Muscle of leg (tissue), 3 donors: ENCODE measurements at regions not wholly inside any gene's neighbourhood (a gene's known extent, or its start where the extent isn't known, plus 50 kb on each side); places are given as distances from the start of the nearest gene placed in this dataset.

Experiments
- DNase-seq: peaks from one replicate; pipeline ENCODE4 v3.0.0; 2013
- H3K27ac ChIP-seq: one replicate; pipeline ENCODE4 v1.5.1; 2013; ENCODE audit warnings: mild to moderate bottlenecking, low read length, control low read depth
- H3K27me3 ChIP-seq: one replicate; pipeline ENCODE4 v1.6.1; 2013; ENCODE audit warnings: low read length; ENCODE audit not compliant: control insufficient read depth, insufficient read depth
- H3K36me3 ChIP-seq: one replicate; pipeline ENCODE4 v1.6.1; 2013; ENCODE audit warnings: low read length; ENCODE audit not compliant: control insufficient read depth, insufficient read depth
- H3K4me1 ChIP-seq: one replicate; pipeline ENCODE4 v1.6.1; 2013; ENCODE audit warnings: low read length; ENCODE audit not compliant: control insufficient read depth, insufficient read depth
- H3K4me3 ChIP-seq: one replicate; pipeline ENCODE4 v1.5.1; 2013; ENCODE audit warnings: low read length, control low read depth
- H3K9me3 ChIP-seq: replicated peaks from 2 replicates; pipeline ENCODE4 v1.6.1; 2013; ENCODE audit warnings: low read depth, low read length; ENCODE audit not compliant: control insufficient read depth
- WGBS: methylation state at CpG from one replicate; pipeline ENCODE4 v1.1.5; 2013; ENCODE audit warnings: missing lambda C conversion rate; ENCODE audit not compliant: insufficient coverage; 5-methylcytosine and 5-hydroxymethylcytosine counted together

DNA sequence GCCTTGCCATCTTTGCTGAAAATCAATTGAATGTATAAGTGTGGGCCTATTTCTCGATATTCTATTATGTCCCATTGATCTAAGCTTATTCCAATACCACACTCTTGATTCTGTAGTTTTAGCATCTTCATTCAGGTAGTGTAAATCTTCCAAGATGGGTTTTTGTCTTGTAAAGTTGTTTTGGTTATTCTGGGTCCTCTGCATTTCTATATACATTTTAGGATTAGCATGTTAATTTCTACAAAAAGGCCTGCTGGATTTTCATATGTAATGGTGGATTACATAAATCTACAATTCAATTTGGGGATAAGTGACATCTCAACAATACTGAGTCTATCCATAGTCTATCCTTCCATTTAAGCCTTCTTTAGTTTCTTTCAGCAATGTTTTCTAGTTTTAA lies 86.0 kb upstream of the ANO4 start:
- WGBS = no CpG with 5 or more reads among the region's 1 CpG
- no peaks in the 10 kb centered on the region for H3K36me3 ChIP-seq
- no peak overlapping the region for H3K27ac ChIP-seq
- H3K4me3 ChIP-seq = no peak overlapping the region
- no peaks in the 10 kb centered on the region for H3K4me1 ChIP-seq
- DNase-seq = no peak
- peaks cover 2% of the 10 kb centered on the region for H3K27me3 ChIP-seq
- H3K9me3 ChIP-seq = no peaks in the 10 kb centered on the region

DNA sequence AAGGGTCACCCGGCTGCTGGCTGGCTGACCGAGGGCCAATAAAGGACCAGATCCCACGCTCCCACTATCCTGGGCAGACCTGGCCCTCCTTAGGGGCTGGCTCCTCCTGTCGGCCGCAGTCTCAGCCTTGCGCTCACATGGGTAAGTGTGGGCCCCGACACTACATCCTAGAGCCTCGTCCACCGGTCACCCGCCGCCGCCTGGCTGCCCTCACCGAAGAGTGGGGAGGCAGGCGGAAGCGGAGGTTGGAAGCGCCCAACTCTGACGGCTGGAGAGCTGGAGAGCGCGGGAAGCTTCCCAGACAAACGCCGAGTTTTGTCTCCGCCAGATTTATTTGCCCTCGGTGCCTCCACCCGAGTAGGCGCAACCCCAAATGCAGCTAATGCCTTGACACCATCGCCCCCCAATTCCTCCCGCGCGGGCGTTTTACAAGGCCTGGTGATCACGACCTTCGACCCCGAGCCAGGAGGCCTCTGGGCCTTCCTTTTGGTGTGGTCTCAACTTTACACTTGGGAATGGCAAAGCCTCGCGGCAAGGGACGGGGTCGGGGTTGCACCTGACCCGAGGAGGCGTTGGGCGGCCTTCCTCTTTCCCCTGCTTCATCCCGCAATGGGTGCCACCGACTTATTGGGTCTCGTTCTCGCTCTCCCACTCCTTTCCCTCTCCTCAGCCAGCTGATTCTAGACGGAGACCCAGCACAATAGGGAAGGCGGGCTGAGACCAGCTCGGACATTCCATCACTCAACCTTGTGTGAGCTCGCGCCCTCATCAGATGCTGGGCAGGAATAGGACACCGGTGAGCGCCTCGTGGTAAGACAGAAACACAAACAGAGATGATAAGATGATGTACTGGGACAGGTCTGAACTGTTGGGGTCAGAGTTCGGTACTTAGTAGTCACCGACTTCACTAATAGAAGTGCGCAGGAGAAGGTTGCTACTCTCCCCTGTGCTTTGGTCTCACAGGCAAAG lies 78.3 kb upstream of the ANO4 start:
- H3K4me3 ChIP-seq = no peak overlapping the region
- no peak for DNase-seq
- H3K9me3 ChIP-seq = no peaks in the 10 kb centered on the region
- H3K27ac ChIP-seq = no peak overlapping the region
- H3K4me1 ChIP-seq = peaks cover 5% of the 10 kb centered on the region
- H3K27me3 ChIP-seq = peaks cover 43% of the 10 kb centered on the region
- 32% methylated on average over 46 of the region's 55 CpGs for WGBS
- no peaks in the 10 kb centered on the region for H3K36me3 ChIP-seq

DNA sequence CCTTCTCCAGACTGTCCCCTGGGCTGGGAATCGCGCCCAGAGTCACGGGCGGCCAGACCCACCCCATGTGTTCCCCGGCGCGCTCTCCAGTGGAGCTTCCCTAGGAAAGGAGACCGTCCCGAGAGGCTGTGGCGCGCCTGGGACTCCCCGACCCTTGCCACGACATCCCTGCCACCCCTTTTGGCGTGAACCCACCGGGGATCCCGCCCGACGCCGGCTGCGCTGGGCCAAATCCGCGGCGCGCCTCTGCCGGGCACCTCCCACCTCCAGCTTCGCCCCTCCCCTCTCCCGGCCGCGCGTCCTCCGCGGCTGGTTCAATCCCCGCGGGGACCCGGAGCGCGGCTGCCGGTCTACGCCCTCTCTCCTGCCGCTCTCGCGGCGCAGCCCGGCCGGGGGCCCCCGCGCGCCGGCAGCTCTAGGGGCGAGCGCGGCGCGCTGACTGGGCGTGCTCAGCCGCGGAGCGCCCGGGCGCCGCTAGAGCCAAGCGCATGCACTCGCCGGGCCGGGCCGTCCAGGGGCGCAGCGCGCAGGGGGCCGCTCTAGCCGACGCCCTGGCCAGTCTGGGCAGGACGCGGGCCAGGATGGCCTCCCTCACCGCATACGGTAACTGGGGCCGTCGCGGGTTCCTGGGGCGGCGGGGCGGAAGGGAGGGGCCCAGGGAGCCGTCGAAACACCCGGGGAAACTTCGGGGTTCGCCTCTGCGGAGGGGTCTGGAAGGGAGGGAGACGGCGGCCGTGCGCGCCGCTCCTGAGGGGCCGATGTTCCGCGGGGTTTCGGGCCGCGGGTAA lies 77.4 kb upstream of the ANO4 start:
- H3K27me3 ChIP-seq = peaks cover 43% of the 10 kb centered on the region
- peak; percentile 16 for DNase-seq
- under 1% methylated on average over 99 of the region's 100 CpGs for WGBS

DNA sequence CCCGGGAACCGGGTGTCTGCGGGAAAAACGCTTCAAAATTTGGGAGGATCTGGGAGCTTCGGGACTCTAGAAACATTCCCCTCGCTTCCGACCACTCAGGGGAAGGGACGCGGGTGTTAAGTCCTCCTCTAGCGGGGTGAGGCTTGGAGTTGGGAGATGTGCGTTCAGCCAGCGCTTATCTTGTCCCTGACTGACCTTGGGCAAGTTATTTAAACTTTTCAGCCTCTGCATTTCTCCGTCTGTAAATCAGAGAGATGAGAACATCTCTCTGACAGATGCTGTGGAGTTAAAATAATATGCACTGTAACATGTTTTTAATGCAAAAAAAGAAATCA lies 76.9 kb upstream of the ANO4 start:
- DNase-seq = no peak
- H3K27me3 ChIP-seq = peaks cover 43% of the 10 kb centered on the region
- peak overlapping the region; percentile 28 for H3K4me3 ChIP-seq
- H3K4me1 ChIP-seq = peaks cover 5% of the 10 kb centered on the region
- no peaks in the 10 kb centered on the region for H3K36me3 ChIP-seq
- H3K9me3 ChIP-seq = no peaks in the 10 kb centered on the region
- WGBS = 3% methylated on average over 5 of the region's 13 CpGs
- no peak overlapping the region for H3K27ac ChIP-seq

More for the DNA sequence above, 77.4 kb upstream of the ANO4 start:
- no peaks in the 10 kb centered on the region for H3K9me3 ChIP-seq
- peaks cover 5% of the 10 kb centered on the region for H3K4me1 ChIP-seq
- no peaks in the 10 kb centered on the region for H3K36me3 ChIP-seq
- peak overlapping the region; percentile 29 for H3K4me3 ChIP-seq
- no peak overlapping the region for H3K27ac ChIP-seq

GRCh38 chr12:100718187-100718586 lies 76.4 kb upstream of the ANO4 start:
- DNase-seq = no peak
- Histone ChIP-seq H3K4me3 (no peak overlapping the region), H3K36me3 (no peaks in the 10 kb centered on the region), H3K27ac (no peak overlapping the region), H3K4me1 (peaks cover 5% of the 10 kb centered on the region), H3K27me3 (peaks cover 41% of the 10 kb centered on the region), H3K9me3 (no peaks in the 10 kb centered on the region)
- no CpG with 5 or more reads among the region's 5 CpGs for WGBS

DNA sequence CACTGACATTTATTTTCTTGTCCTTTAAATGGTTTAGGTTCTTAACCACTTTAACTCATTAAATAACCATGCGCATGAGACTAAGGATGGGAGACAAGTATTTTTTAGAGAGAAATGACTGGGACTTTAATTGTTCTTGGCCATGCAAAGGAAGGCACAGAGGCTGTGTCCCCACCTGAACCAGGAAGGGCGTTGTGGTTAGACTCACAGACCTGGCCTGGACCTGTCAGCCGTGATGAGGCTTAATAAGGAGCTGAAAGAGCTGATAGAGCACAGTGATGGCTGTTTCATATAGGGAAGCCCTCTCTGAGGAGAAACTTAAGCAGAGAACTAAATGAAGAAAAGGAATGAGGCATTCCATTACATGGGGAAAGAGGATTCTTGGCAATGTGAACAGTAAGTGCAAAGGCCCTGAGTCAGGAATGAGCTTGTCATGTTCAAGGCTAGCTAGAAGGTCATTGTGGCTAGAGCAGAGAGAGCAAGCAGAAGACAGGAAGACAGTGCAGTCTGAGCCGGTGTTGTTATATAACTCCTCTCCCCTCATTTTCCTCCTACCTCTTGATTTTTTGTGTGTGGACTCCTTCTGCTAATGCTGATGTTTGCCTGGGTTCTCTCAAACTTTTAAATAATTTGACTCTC lies 74.4 kb upstream of the ANO4 start:
- WGBS = 72% methylated on average over 2 of the region's 4 CpGs
- Histone ChIP-seq H3K36me3 (no peaks in the 10 kb centered on the region), H3K4me1 (peaks cover 5% of the 10 kb centered on the region), H3K27me3 (peaks cover 35% of the 10 kb centered on the region), H3K9me3 (no peaks in the 10 kb centered on the region), H3K4me3 (no peak overlapping the region), H3K27ac (no peak overlapping the region)
- DNase-seq = no peak

DNA sequence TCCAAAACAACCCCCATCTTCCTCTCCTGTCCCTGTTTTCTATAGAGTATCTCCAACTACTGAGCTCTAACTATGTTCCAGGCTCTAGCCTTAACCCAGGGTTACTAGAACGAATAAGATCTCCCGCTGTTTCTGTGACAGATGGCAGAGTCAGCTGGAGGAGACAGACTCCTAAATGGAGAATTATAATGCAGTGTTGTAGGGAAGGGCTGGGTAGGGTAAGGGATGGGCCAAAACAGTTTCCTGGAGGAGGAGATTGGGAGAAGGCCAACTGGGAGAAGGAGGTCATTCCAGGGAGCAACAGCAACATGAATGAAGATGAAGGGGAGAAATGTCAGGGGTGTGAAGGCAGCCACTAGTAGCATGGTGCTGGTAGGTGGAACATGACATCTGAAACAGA lies 73.4 kb upstream of the ANO4 start:
- Histone ChIP-seq H3K36me3 (no peaks in the 10 kb centered on the region), H3K4me3 (no peak overlapping the region), H3K4me1 (peaks cover 5% of the 10 kb centered on the region), H3K9me3 (no peaks in the 10 kb centered on the region), H3K27ac (no peak overlapping the region), H3K27me3 (peaks cover 25% of the 10 kb centered on the region)
- 35% methylated on average over 2 of the region's 2 CpGs for WGBS
- no peak for DNase-seq

DNA sequence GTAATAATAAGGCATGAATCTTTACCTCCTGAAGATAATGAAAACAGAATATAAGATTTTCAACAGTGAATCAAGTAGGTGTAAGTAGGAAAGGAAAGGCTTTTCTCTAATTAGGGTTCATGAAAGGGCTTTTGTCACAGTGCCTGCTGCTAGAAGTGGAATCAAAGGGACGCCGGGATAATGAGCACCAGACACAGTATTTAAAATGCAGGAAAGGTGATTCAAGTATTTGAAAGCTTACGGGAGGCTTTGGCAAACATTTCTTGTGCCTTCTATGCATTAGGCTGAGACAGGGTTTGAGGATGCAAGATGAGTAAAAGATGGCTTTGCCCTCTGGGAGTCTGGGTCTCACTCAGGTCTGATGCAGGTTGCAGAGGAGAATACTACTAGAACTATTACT lies 70.5 kb upstream of the ANO4 start:
- Histone ChIP-seq H3K4me3 (no peak overlapping the region), H3K36me3 (no peaks in the 10 kb centered on the region), H3K27me3 (peaks cover 4% of the 10 kb centered on the region), H3K9me3 (no peaks in the 10 kb centered on the region), H3K4me1 (no peaks in the 10 kb centered on the region), H3K27ac (no peak overlapping the region)
- DNase-seq = no peak
- 22% methylated on average over 3 of the region's 3 CpGs for WGBS

DNA sequence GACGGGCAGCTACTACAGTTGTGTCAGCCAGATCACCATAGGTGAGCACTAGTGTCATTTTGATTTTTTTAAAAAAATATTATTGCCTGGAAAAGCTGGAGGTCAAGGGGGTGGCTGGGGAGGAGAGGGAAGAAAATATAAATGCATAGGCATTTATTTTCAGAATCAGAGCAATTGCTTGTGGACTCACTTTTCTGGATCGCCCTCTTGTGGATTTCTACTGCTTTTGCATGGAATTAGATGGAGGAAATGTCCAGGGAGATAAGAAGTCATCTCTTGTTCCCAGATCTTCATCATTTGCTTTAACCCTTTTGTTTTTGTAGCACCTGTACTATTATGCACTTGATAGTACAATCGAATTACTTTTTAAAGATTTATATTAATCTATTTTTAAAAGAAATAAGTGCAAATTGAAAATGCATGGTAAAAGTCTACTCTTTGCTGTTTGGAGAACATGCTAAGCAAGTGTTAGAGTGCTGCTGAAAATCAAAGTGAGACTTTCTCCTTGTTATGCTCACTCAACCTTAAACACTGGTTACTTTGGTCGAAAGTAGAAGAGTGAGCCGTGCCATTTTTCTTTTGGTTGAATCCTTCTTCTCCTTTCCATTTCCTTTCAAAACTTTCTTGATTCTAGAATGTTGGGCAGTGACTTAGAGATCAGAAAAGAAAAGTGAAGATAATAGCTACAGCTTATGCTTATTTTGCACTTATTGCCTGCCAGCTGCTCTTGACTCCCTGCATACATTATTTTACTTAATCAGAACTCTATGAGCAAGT lies 60.6 kb upstream of the ANO4 start:
- H3K4me1 ChIP-seq = no peaks in the 10 kb centered on the region
- peak; percentile 21 for DNase-seq
- H3K27me3 ChIP-seq = peaks cover 2% of the 10 kb centered on the region
- H3K9me3 ChIP-seq = no peaks in the 10 kb centered on the region
- WGBS = 78% methylated on average over 1 of the region's 5 CpGs
- no peak overlapping the region for H3K27ac ChIP-seq
- no peak overlapping the region for H3K4me3 ChIP-seq
- no peaks in the 10 kb centered on the region for H3K36me3 ChIP-seq
